GM12878 (cell line): ENCODE measurements at regions not wholly inside any gene's neighbourhood (a gene's known extent, or its start where the extent isn't known, plus 50 kb on each side); places are given as distances from the start of the nearest gene placed in this dataset.

Source experiments
- ATAC-seq: fragments of 200-7000 bp; cut with Tn5 transposase; 3 replicates; pipeline ENCODE4 v1.9.1; 2020; ENCODE audit warnings: mild to moderate bottlenecking, moderate library complexity
- BruUV-seq: library from RNA; stranded (reverse); fragments of 400-500 nt; replicated peaks from 2 replicates; lab custom pipeline; 2021; lab: Mats Ljungman, UMichigan
- CTCF ChIA-PET: fragments of 300-600 bp; sonication (Branson Sonifier 250); formaldehyde crosslinking; extraction: SDS; loops from one replicate; lab custom pipeline; 2021; ENCODE audit warnings: inconsistent platforms; lab: Yijun Ruan, JAX
- POLR2A ChIA-PET: fragments of 350-600 bp; formaldehyde crosslinking; extraction: SDS; loops from one replicate; lab custom pipeline; 2021; ENCODE audit warnings: inconsistent platforms; lab: Charles Lee
- RAD21 ChIA-PET: fragments of 300-600 bp; sonication (Branson Sonifier 250); formaldehyde crosslinking; loops from one replicate; lab custom pipeline; 2023; ENCODE audit warnings: antibody characterized with exemption; ENCODE audit not compliant: unreplicated experiment; lab: Charles Lee
- SMC1A ChIA-PET: fragments of 300-600 bp; sonication (Branson Sonifier 250); formaldehyde crosslinking; loops from one replicate; lab custom pipeline; 2023; ENCODE audit not compliant: unreplicated experiment, uncharacterized antibody; lab: Charles Lee
- DNase-seq: peaks from one replicate; pipeline ENCODE4 v3.0.0-alpha.2; 2011; ENCODE audit warnings: low read depth, low spot score
- FAIRE-seq: peaks from 3 replicates; lab custom pipeline; 2011; peaks lifted over from hg19 to GRCh38; lab: Jason Lieb, UNC
- H2AFZ ChIP-seq: 2 replicates; pipeline ENCODE4 v1.6.0; 2011; ENCODE audit warnings: low read depth, low read length, control low read depth; ENCODE audit not compliant: control insufficient read depth
- H3K27ac ChIP-seq: 2 replicates; pipeline ENCODE4 v1.5.1; 2011; ENCODE audit warnings: control low read depth; ENCODE audit not compliant: control insufficient read depth, insufficient read depth
- H3K27me3 ChIP-seq, 2 experiments: replicated peaks in 1 of 2; 2 replicates each; pipeline versions ENCODE4 v1.6.0 to v1.6.1; 2011; ENCODE audit warnings: low read length in 1 of 2; ENCODE audit not compliant: control insufficient read depth in 2 of 2, insufficient read depth in 2 of 2
- H3K36me3 ChIP-seq, 2 experiments: 2 replicates each; pipeline ENCODE4 v1.5.1; 2011; ENCODE audit warnings: low read length in 1 of 2; ENCODE audit not compliant: control insufficient read depth in 2 of 2, insufficient read depth in 2 of 2
- H3K4me1 ChIP-seq: 2 replicates; pipeline ENCODE4 v1.6.1; 2011; ENCODE audit warnings: mild to moderate bottlenecking, low read length, moderate library complexity, mixed read lengths; ENCODE audit not compliant: control insufficient read depth, insufficient read depth
- H3K4me2 ChIP-seq: 2 replicates; pipeline ENCODE4 v1.6.0; 2011; ENCODE audit warnings: control low read depth; ENCODE audit not compliant: control insufficient read depth, insufficient read depth
- H3K4me3 ChIP-seq: fragments of 200-600 bp; sonication (generic); 2 replicates; pipeline ENCODE4 v1.5.1; 2016
- H3K79me2 ChIP-seq: 2 replicates; pipeline ENCODE4 v1.6.0; 2011; ENCODE audit warnings: low read length; ENCODE audit not compliant: control insufficient read depth, insufficient read depth
- H3K9ac ChIP-seq: 2 replicates; pipeline ENCODE4 v1.8.0; 2011; ENCODE audit warnings: low read length, control low read depth, mixed read lengths; ENCODE audit not compliant: control insufficient read depth, insufficient read depth
- H3K9me3 ChIP-seq: replicated peaks from 3 replicates; pipeline ENCODE4 v1.5.1; 2011; ENCODE audit warnings: mild to moderate bottlenecking, low read length; ENCODE audit not compliant: control insufficient read depth, insufficient read depth
- H4K20me1 ChIP-seq: 2 replicates; pipeline ENCODE4 v1.6.0; 2011; ENCODE audit not compliant: control insufficient read depth, insufficient read depth
- BMI1 ChIP-seq: fragments of 450-650 bp; IDR thresholded peaks from 2 replicates; pipeline ENCODE4 v1.6.1; 2016; ENCODE audit warnings: mild to moderate bottlenecking, moderate library complexity, borderline replicate concordance
- EED ChIP-seq: sonication (generic); IDR thresholded peaks from 2 replicates; pipeline ENCODE4 v1.6.1; 2016; ENCODE audit warnings: antibody characterized with exemption, low read depth
- EP300 ChIP-seq, 2 experiments: fragments of 150-350 bp in 1 of 2; IDR thresholded peaks; 2 replicates each; pipeline ENCODE4 v1.6.1; 2011 to 2012; ENCODE audit warnings: low read depth in 2 of 2, low read length in 2 of 2, borderline replicate concordance in 1 of 2, improper control_type of control experiment in 1 of 2, inconsistent platforms in 1 of 2; ENCODE audit not compliant: control insufficient read depth in 1 of 2
- HDAC2 ChIP-seq: fragments of 200-600 bp; sonication (generic); IDR thresholded peaks from 2 replicates; pipeline ENCODE4 v1.6.1; 2017
- MYB ChIP-seq: fragments of 150-350 bp; IDR thresholded peaks from 2 replicates; pipeline ENCODE4 v1.6.1; 2014; ENCODE audit warnings: mild to moderate bottlenecking, low read depth, low read length, borderline replicate concordance
- NR2C1 ChIP-seq: fragments of 450-650 bp; IDR thresholded peaks from 2 replicates; pipeline ENCODE4 v1.6.1; 2017; ENCODE audit warnings: antibody characterized with exemption, mild to moderate bottlenecking, moderate library complexity
- RUNX3 ChIP-seq: IDR thresholded peaks from 2 replicates; pipeline ENCODE4 v1.6.1; 2012; ENCODE audit warnings: low read length, inconsistent platforms
- SP1 ChIP-seq: IDR thresholded peaks from one replicate; pipeline ENCODE4 v1.6.1; 2011; ENCODE audit warnings: low read depth, low read length
- SRF ChIP-seq, 2 experiments: IDR thresholded peaks; 2 replicates each; pipeline ENCODE4 v1.6.1; 2011; ENCODE audit warnings: low read depth in 2 of 2, low read length in 2 of 2, mild to moderate bottlenecking in 1 of 2, moderate library complexity in 1 of 2
- ZNF24 ChIP-seq: fragments of 450-650 bp; IDR thresholded peaks from 2 replicates; pipeline ENCODE4 v1.6.1; 2017; ENCODE audit warnings: antibody characterized with exemption, mild to moderate bottlenecking
- WGBS: methylation state at CpG from one replicate; pipeline ENCODE4 v1.1.6; 2016; ENCODE audit warnings: low lambda C conversion rate; ENCODE audit not compliant: insufficient replicate concordance, insufficient coverage; ENCODE audit errors: missing lambda C conversion rate; 5-methylcytosine and 5-hydroxymethylcytosine counted together
- in situ Hi-C: fragments of 300-500 bp; cut with MboI; formaldehyde crosslinking; loops from 9 replicates; pipeline ENCODE4 v1.14.3; 2018; ENCODE audit warnings: mixed read lengths
- intact Hi-C: fragments of 100-400 bp; cut with micrococcal nuclease; formaldehyde crosslinking; loops from one replicate; pipeline ENCODE4 v1.14.2; 2022; ENCODE audit not compliant: unreplicated experiment
- TF ChIP-seq, protein P1 (sequence below): fragments of 450-650 bp; IDR thresholded peaks from 2 replicates; pipeline ENCODE4 v1.6.1; 2017; ENCODE audit warnings: low read depth, mild to moderate bottlenecking, moderate library complexity
- TF ChIP-seq, protein P2 (sequence below): IDR thresholded peaks from 2 replicates; pipeline ENCODE4 v1.6.1; 2012; ENCODE audit warnings: low read length, inconsistent platforms

DNA sequence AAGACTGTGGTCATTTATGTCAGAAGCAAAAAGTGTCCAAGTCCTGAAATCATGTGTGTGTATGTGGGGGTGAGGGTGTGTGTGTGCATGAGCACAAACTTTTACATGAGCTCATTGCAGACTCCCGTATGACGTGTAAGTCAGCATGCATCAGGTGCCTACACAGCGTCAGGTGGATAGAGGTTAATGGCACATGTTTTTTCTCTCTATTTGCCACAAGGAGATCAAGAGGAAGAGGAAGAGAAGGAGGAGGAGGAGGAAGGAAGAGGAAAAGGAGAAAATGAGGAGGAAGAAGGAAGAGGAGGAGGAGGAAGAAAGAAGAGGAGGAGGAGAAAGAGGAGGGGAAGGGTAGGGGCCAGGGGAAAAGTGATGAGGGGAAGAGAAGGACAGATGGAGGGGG, 178.0 kb upstream of the DYNLRB2 start:
- H3K36me3 ChIP-seq: no peaks in the 10 kb centered on the region
- FAIRE-seq: no peak
- ChIA-PET CTCF (no interaction called here), RAD21 (no interaction called here), POLR2A (no interaction called here), SMC1A (interaction anchor here (0.6 kb wide), 1 partner anchor 489 kb away, joined by 3 read pairs; no protein-coding TSS in a partner anchor)
- intact Hi-C loops: no loop called here
- no TSS peak for BruUV-seq
- H3K27ac ChIP-seq: no peak overlapping the region
- H3K79me2 ChIP-seq: no peaks in the 10 kb centered on the region
- H3K9ac ChIP-seq: no peak overlapping the region
- no peak overlapping the region for H3K4me3 ChIP-seq
- TF ChIP-seq MYB: no peak
- TF ChIP-seq EP300 (IDR thresholded peaks at IDR 0.05; ENCODE audit: borderline replicate concordance in 1 of 2, control insufficient read depth in 1 of 2, low read depth in 2 of 2, low read length in 2 of 2): no peak
- no peak for TF ChIP-seq ZNF24
- TF ChIP-seq BMI1: no peak
- no peak for TF ChIP-seq HDAC2
- no peak for TF ChIP-seq SRF (IDR thresholded peaks at IDR 0.05; ENCODE audit: low read depth in 2 of 2, low read length in 2 of 2)
- no peak for TF ChIP-seq EED
- TF ChIP-seq, protein P1, sequence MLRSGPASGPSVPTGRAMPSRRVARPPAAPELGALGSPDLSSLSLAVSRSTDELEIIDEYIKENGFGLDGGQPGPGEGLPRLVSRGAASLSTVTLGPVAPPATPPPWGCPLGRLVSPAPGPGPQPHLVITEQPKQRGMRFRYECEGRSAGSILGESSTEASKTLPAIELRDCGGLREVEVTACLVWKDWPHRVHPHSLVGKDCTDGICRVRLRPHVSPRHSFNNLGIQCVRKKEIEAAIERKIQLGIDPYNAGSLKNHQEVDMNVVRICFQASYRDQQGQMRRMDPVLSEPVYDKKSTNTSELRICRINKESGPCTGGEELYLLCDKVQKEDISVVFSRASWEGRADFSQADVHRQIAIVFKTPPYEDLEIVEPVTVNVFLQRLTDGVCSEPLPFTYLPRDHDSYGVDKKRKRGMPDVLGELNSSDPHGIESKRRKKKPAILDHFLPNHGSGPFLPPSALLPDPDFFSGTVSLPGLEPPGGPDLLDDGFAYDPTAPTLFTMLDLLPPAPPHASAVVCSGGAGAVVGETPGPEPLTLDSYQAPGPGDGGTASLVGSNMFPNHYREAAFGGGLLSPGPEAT: no peak
- no peak for TF ChIP-seq NR2C1
- TF ChIP-seq, protein P2, sequence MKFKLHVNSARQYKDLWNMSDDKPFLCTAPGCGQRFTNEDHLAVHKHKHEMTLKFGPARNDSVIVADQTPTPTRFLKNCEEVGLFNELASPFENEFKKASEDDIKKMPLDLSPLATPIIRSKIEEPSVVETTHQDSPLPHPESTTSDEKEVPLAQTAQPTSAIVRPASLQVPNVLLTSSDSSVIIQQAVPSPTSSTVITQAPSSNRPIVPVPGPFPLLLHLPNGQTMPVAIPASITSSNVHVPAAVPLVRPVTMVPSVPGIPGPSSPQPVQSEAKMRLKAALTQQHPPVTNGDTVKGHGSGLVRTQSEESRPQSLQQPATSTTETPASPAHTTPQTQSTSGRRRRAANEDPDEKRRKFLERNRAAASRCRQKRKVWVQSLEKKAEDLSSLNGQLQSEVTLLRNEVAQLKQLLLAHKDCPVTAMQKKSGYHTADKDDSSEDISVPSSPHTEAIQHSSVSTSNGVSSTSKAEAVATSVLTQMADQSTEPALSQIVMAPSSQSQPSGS: no peak
- no peak for TF ChIP-seq RUNX3
- no peak for TF ChIP-seq SP1
- H3K4me1 ChIP-seq: no peaks in the 10 kb centered on the region
- no peak overlapping the region for H2AFZ ChIP-seq
- no peaks in the 10 kb centered on the region for H3K27me3 ChIP-seq
- no peak overlapping the region for H3K4me2 ChIP-seq
- in situ Hi-C loops: no loop called here
- H4K20me1 ChIP-seq: no peaks in the 10 kb centered on the region
- no peaks in the 10 kb centered on the region for H3K9me3 ChIP-seq
- ATAC-seq: no peak
- 37% methylated on average over 3 of the region's 3 CpGs for WGBS
- DNase-seq: no peak
